ENCODE measurements at regions not wholly inside any gene's neighbourhood (a gene's known extent, or its start where the extent isn't known, plus 50 kb on each side); places are given as distances from the start of the nearest gene placed in this dataset.

GRCh38 chr10:80894311-80894791, 356.6 kb downstream of the SH2D4B start:
- ATAC-seq (replicated peaks in 6 of 8) = no peak
- WGBS, 10 experiments = 0 to 40% (median 17%) methylated on average over 2 to 3 of the region's 3 CpGs; no CpG with 5 or more reads in 3 of the 10 experiments
- H3K27ac ChIP-seq = no peak overlapping the region
- no peak overlapping the region for H3K4me3 ChIP-seq
- in situ Hi-C loops (cut with MboI; ENCODE audit: low pct_unique_long_range_greater_than_20kb in 2 of 9, low sequenced_read_pairs in 9 of 9, unreplicated experiment in 9 of 9) = no loop called here
- peaks cover 2 to 10% of the 10 kb centered on the region in 2 donors for H3K4me1 ChIP-seq (replicated peaks in 1 of 2)

GRCh38 chr10:80894797-80895467, 357.2 kb downstream of the SH2D4B start:
- peaks cover 2 to 7% of the 10 kb centered on the region in 2 donors for H3K4me1 ChIP-seq (replicated peaks in 1 of 2)
- H3K4me3 ChIP-seq = no peak overlapping the region
- no peak overlapping the region for H3K27ac ChIP-seq
- in situ Hi-C loops (cut with MboI; ENCODE audit: low pct_unique_long_range_greater_than_20kb in 2 of 9, low sequenced_read_pairs in 9 of 9, unreplicated experiment in 9 of 9) = no loop called here
- WGBS, 10 experiments = 0 to 80% (median 43%) methylated on average over 1 to 7 of the region's 11 CpGs; no CpG with 5 or more reads in 3 of the 10 experiments
- ATAC-seq (replicated peaks in 6 of 8) = no peak

GRCh38 chr10:80896076-80896475, 358.4 kb downstream of the SH2D4B start:
- in situ Hi-C loops (cut with MboI; ENCODE audit: low pct_unique_long_range_greater_than_20kb in 2 of 9, low sequenced_read_pairs in 9 of 9, unreplicated experiment in 9 of 9) = no loop called here
- Histone ChIP-seq H3K4me3 (no peak overlapping the region), H3K27ac (no peak overlapping the region), H3K4me1 (replicated peaks in 1 of 2) (peaks cover 2 to 3% of the 10 kb centered on the region in 2 donors)
- 0 to 87% (median 71%) methylated on average over 1 to 5 of the region's 5 CpGs; no CpG with 5 or more reads in 2 of the 10 experiments for WGBS, 10 experiments
- ATAC-seq (replicated peaks in 6 of 8) = peak in 1 of 8 experiments; percentile 13

- no peak overlapping the region for H3K4me3 ChIP-seq
- in situ Hi-C loops (cut with MboI; ENCODE audit: low pct_unique_long_range_greater_than_20kb in 2 of 9, low sequenced_read_pairs in 9 of 9, unreplicated experiment in 9 of 9) = no loop called here
- WGBS, 10 experiments = 0 to 95% (median 49%) methylated on average over 1 to 7 of the region's 7 CpGs; no CpG with 5 or more reads in 2 of the 10 experiments
- no peak overlapping the region for H3K27ac ChIP-seq
- no peak for ATAC-seq (replicated peaks in 6 of 8)
- peaks cover 2 to 3% of the 10 kb centered on the region in 2 donors for H3K4me1 ChIP-seq (replicated peaks in 1 of 2)
Observed at GRCh38 chr10:80896959-80897358, 359.3 kb downstream of the SH2D4B start.

GRCh38 chr10:80900661-80901060, 363.0 kb downstream of the SH2D4B start:
- 0 to 100% (median 72%) methylated on average over 1 of the region's 1 CpG; no CpG with 5 or more reads in 6 of the 10 experiments for WGBS, 10 experiments
- H3K4me3 ChIP-seq = no peak overlapping the region
- peaks cover 0 to 3% of the 10 kb centered on the region in 2 donors for H3K4me1 ChIP-seq (replicated peaks in 1 of 2)
- H3K27ac ChIP-seq = no peak overlapping the region
- ATAC-seq (replicated peaks in 6 of 8) = no peak
- in situ Hi-C loops (cut with MboI; ENCODE audit: low pct_unique_long_range_greater_than_20kb in 2 of 9, low sequenced_read_pairs in 9 of 9, unreplicated experiment in 9 of 9) = no loop called here

GRCh38 chr10:80908611-80909010, 370.9 kb downstream of the SH2D4B start:
- in situ Hi-C loops (cut with MboI; ENCODE audit: low pct_unique_long_range_greater_than_20kb in 2 of 9, low sequenced_read_pairs in 9 of 9, unreplicated experiment in 9 of 9) = no loop called here
- 14 to 57% (median 18%) methylated on average over 1 to 6 of the region's 6 CpGs for WGBS, 10 experiments
- peak in 1 of 8 experiments; percentile 35 for ATAC-seq (replicated peaks in 6 of 8)
- H3K4me3 ChIP-seq = no peak overlapping the region
- H3K4me1 ChIP-seq (replicated peaks in 1 of 2) = peaks cover 0 to 6% of the 10 kb centered on the region in 2 donors
- H3K27ac ChIP-seq = no peak overlapping the region

GRCh38 chr10:80909254-80909653, 371.6 kb downstream of the SH2D4B start:
- H3K4me1 ChIP-seq (replicated peaks in 1 of 2) = peaks cover 0 to 6% of the 10 kb centered on the region in 2 donors
- H3K27ac ChIP-seq = no peak overlapping the region
- 0 to 80% (median 31%) methylated on average over 1 to 5 of the region's 5 CpGs; no CpG with 5 or more reads in 2 of the 10 experiments for WGBS, 10 experiments
- ATAC-seq (replicated peaks in 6 of 8) = peak in 2 of 8 experiments; percentile 33 to 35
- H3K4me3 ChIP-seq = no peak overlapping the region
- in situ Hi-C loops (cut with MboI; ENCODE audit: low pct_unique_long_range_greater_than_20kb in 2 of 9, low sequenced_read_pairs in 9 of 9, unreplicated experiment in 9 of 9) = no loop called here

GRCh38 chr10:80917636-80918035, 379.9 kb downstream of the SH2D4B start:
- 0 to 69% (median 20%) methylated on average over 1 to 5 of the region's 5 CpGs; no CpG with 5 or more reads in 3 of the 10 experiments for WGBS, 10 experiments
- no peak overlapping the region for H3K4me3 ChIP-seq
- in situ Hi-C loops (cut with MboI; ENCODE audit: low pct_unique_long_range_greater_than_20kb in 2 of 9, low sequenced_read_pairs in 9 of 9, unreplicated experiment in 9 of 9) = no loop called here
- no peak for ATAC-seq (replicated peaks in 6 of 8)
- peaks cover 0 to 4% of the 10 kb centered on the region in 2 donors for H3K4me1 ChIP-seq (replicated peaks in 1 of 2)
- no peak overlapping the region for H3K27ac ChIP-seq

- Histone ChIP-seq H3K27ac (no peak overlapping the region), H3K4me1 (replicated peaks in 1 of 2) (peaks cover 0 to 4% of the 10 kb centered on the region in 2 donors), H3K4me3 (no peak overlapping the region)
- WGBS, 10 experiments = 0 to 94% (median 75%) methylated on average over 1 to 2 of the region's 2 CpGs; no CpG with 5 or more reads in 1 of the 10 experiments
- in situ Hi-C loops (cut with MboI; ENCODE audit: low pct_unique_long_range_greater_than_20kb in 2 of 9, low sequenced_read_pairs in 9 of 9, unreplicated experiment in 9 of 9) = loop anchor here in 1 of 9 experiments (10.0 kb wide), 1 partner anchor 216 kb away; no protein-coding TSS in a partner anchor
- no peak for ATAC-seq (replicated peaks in 6 of 8)
Observed at GRCh38 chr10:80921032-80921431, 383.3 kb downstream of the SH2D4B start.

- Histone ChIP-seq H3K4me3 (no peak overlapping the region), H3K4me1 (replicated peaks in 1 of 2) (no peaks in the 10 kb centered on the region), H3K27ac (no peak overlapping the region)
- in situ Hi-C loops (cut with MboI; ENCODE audit: low pct_unique_long_range_greater_than_20kb in 2 of 9, low sequenced_read_pairs in 9 of 9, unreplicated experiment in 9 of 9) = loop anchor here in 1 of 9 experiments (10.0 kb wide), 1 partner anchor 220 kb away; no protein-coding TSS in a partner anchor
- ATAC-seq (replicated peaks in 6 of 8) = peak in 7 of 8 experiments; percentile 39 to 85 (median 57)
- 16 to 75% (median 45%) methylated on average over 1 to 7 of the region's 7 CpGs for WGBS, 10 experiments
Observed at GRCh38 chr10:80924063-80924952, 386.6 kb downstream of the SH2D4B start.

- ATAC-seq (replicated peaks in 6 of 8) = no peak
- WGBS, 10 experiments = 0 to 63% (median 50%) methylated on average over 2 to 5 of the region's 5 CpGs
- no peaks in the 10 kb centered on the region for H3K4me1 ChIP-seq (replicated peaks in 1 of 2)
- in situ Hi-C loops (cut with MboI; ENCODE audit: low pct_unique_long_range_greater_than_20kb in 2 of 9, low sequenced_read_pairs in 9 of 9, unreplicated experiment in 9 of 9) = loop anchor here in 2 of 9 experiments (10.0 to 25.0 kb wide), 2 partner anchors 223 to 240 kb away; no protein-coding TSS in a partner anchor
- H3K27ac ChIP-seq = no peak overlapping the region
- H3K4me3 ChIP-seq = no peak overlapping the region
Observed at GRCh38 chr10:80927419-80928078, 389.8 kb downstream of the SH2D4B start.

GRCh38 chr10:80938903-80939302, 401.2 kb downstream of the SH2D4B start:
- Histone ChIP-seq H3K4me1 (replicated peaks in 1 of 2) (no peaks in the 10 kb centered on the region), H3K27ac (no peak overlapping the region), H3K4me3 (no peak overlapping the region)
- 0 to 100% (median 86%) methylated on average over 1 of the region's 1 CpG; no CpG with 5 or more reads in 3 of the 10 experiments for WGBS, 10 experiments
- no peak for ATAC-seq (replicated peaks in 6 of 8)
- in situ Hi-C loops (cut with MboI; ENCODE audit: low pct_unique_long_range_greater_than_20kb in 2 of 9, low sequenced_read_pairs in 9 of 9, unreplicated experiment in 9 of 9) = loop anchor here in 1 of 9 experiments (25.0 kb wide), 1 partner anchor 252 kb away; no protein-coding TSS in a partner anchor

Data from motor neuron (in vitro differentiated cells).